CD4-positive, alpha-beta T cell (primary cell): ENCODE measurements at regions not wholly inside any gene's neighbourhood (a gene's known extent, or its start where the extent isn't known, plus 50 kb on each side); places are given as distances from the start of the nearest gene placed in this dataset.

Source experiments
- ATAC-seq: fragments of 200-7000 bp; cut with Tn5 transposase; one replicate; pipeline ENCODE4 v1.10.0; 2022; ENCODE audit warnings: mild to moderate bottlenecking; ENCODE audit not compliant: poor library complexity
- CTCF ChIA-PET: fragments of 350-600 bp; sonication (Branson Sonifier 250); formaldehyde crosslinking; loops from one replicate; lab custom pipeline; 2021; ENCODE audit warnings: antibody characterized with exemption, inconsistent platforms; lab: Charles Lee
- POLR2A ChIA-PET: fragments of 350-600 bp; sonication (Branson Sonifier 250); formaldehyde crosslinking; loops from one replicate; lab custom pipeline; 2021; ENCODE audit warnings: antibody characterized with exemption, inconsistent platforms; lab: Charles Lee
- DNase-seq, 14 experiments: peaks; one replicate each; pipeline ENCODE4 v3.0.0-alpha.2; 2013 to 2020; ENCODE audit warnings: mixed read lengths in 2 of 14
- H3K27ac ChIP-seq, 2 donors: one replicate each; pipeline versions ENCODE4 v1.5.1 to v1.7.0; 2013; ENCODE audit warnings: low read length in 2 of 2, low read depth in 1 of 2, mild to moderate bottlenecking in 1 of 2
- H3K27me3 ChIP-seq, 2 experiments: 1 replicate in 1 of 2; 2 replicates in 1 of 2; pipeline versions ENCODE4 v1.6.1 to v1.7.0; 2013; ENCODE audit warnings: low read length in 2 of 2, control low read depth in 1 of 2, mild to moderate bottlenecking in 1 of 2, moderate library complexity in 1 of 2; ENCODE audit not compliant: insufficient read depth in 2 of 2, control insufficient read depth in 1 of 2
- H3K36me3 ChIP-seq: one replicate; pipeline ENCODE4 v1.6.1; 2013; ENCODE audit warnings: low read length, control low read depth; ENCODE audit not compliant: insufficient read depth
- H3K4me1 ChIP-seq: one replicate; pipeline ENCODE4 v1.6.1; 2013; ENCODE audit warnings: low read length, control low read depth; ENCODE audit not compliant: insufficient read depth
- H3K4me3 ChIP-seq: one replicate; pipeline ENCODE4 v1.5.1; 2013; ENCODE audit warnings: mild to moderate bottlenecking, low read length, moderate library complexity
- H3K9me3 ChIP-seq, 2 experiments: 1 replicate in 1 of 2; 2 replicates in 1 of 2; pipeline versions ENCODE4 v1.6.1 to v1.7.0; 2013; ENCODE audit warnings: low read length in 2 of 2, mild to moderate bottlenecking in 2 of 2, control low read depth in 1 of 2, moderate library complexity in 1 of 2; ENCODE audit not compliant: control insufficient read depth in 1 of 2, insufficient read depth in 1 of 2
- H3K27ac Mint-ChIP-seq: one replicate; pipeline ENCODE4 v1.8.0; 2020; ENCODE audit warnings: mixed read lengths
- H3K27me3 Mint-ChIP-seq: one replicate; pipeline ENCODE4 v1.8.0; 2021; ENCODE audit warnings: mixed read lengths
- H3K36me3 Mint-ChIP-seq: one replicate; pipeline ENCODE4 v1.8.0; 2021; ENCODE audit warnings: low read depth, mixed read lengths
- H3K4me1 Mint-ChIP-seq: one replicate; pipeline ENCODE4 v1.8.0; 2021; ENCODE audit warnings: low read depth, mixed read lengths
- H3K4me3 Mint-ChIP-seq: one replicate; pipeline ENCODE4 v1.8.0; 2020; ENCODE audit warnings: mild to moderate bottlenecking, mixed read lengths
- H3K9me3 Mint-ChIP-seq: one replicate; pipeline ENCODE4 v1.8.0; 2020; ENCODE audit warnings: mixed read lengths
- CTCF ChIP-seq: fragments of 200-600 bp; IDR thresholded peaks from one replicate; pipeline ENCODE4 v1.8.0; 2022; ENCODE audit warnings: antibody characterized with exemption, mild to moderate bottlenecking
- intact Hi-C, 2 experiments: fragments of 100-400 bp; cut with DNase I in 1 of 2; cut with micrococcal nuclease in 1 of 2; formaldehyde crosslinking; loops; one replicate each; pipeline versions ENCODE4 v1.15.1 to v1.9.0; 2023 to 2025; cut with DNase I, micrococcal nuclease

GRCh38 chr4:89640620-89641366 lies 196.2 kb downstream of the SNCA start:
- ATAC-seq, result no peak
- DNase-seq, result peak in 2 of 14 experiments; percentile 7
- H3K4me3 ChIP-seq, result no peak overlapping the region
- intact Hi-C loops, result no loop called here
- Mint-ChIP-seq H3K4me3 (no peak overlapping the region), H3K9me3 (no peaks in the 10 kb centered on the region), H3K27ac (no peak overlapping the region), H3K27me3 (peaks cover 17% of the 10 kb centered on the region), H3K4me1 (no peaks in the 10 kb centered on the region), H3K36me3 (no peaks in the 10 kb centered on the region)
- ChIA-PET POLR2A (interaction anchor here (0.8 kb wide), 1 partner anchor 23 kb away, joined by 4 read pairs; no protein-coding TSS in a partner anchor), CTCF (no interaction called here)
- H3K36me3 ChIP-seq, result no peaks in the 10 kb centered on the region
- H3K27ac ChIP-seq, result no peak overlapping the region
- no peaks in the 10 kb centered on the region for H3K4me1 ChIP-seq
- TF ChIP-seq CTCF, result no peak
- H3K27me3 ChIP-seq, result peaks cover 0 to 4% of the 10 kb centered on the region in 2 experiments
- no peaks in the 10 kb centered on the region for H3K9me3 ChIP-seq

GRCh38 chr4:89639395-89639794 lies 197.6 kb downstream of the SNCA start:
- H3K27me3 Mint-ChIP-seq, result peaks cover 17% of the 10 kb centered on the region
- CTCF ChIA-PET, result no interaction called here
- H3K4me1 Mint-ChIP-seq, result no peaks in the 10 kb centered on the region
- intact Hi-C loops, result no loop called here
- H3K9me3 ChIP-seq, result no peaks in the 10 kb centered on the region
- ATAC-seq (no peak), DNase-seq (no peak)
- no peak overlapping the region for H3K27ac ChIP-seq
- POLR2A ChIA-PET, result no interaction called here
- no peaks in the 10 kb centered on the region for H3K9me3 Mint-ChIP-seq
- no peak overlapping the region for H3K4me3 Mint-ChIP-seq
- H3K27me3 ChIP-seq, result peaks cover 0 to 4% of the 10 kb centered on the region in 2 experiments
- H3K27ac Mint-ChIP-seq, result no peak overlapping the region
- H3K36me3 ChIP-seq, result no peaks in the 10 kb centered on the region
- TF ChIP-seq CTCF, result no peak
- no peaks in the 10 kb centered on the region for H3K36me3 Mint-ChIP-seq
- H3K4me1 ChIP-seq, result no peaks in the 10 kb centered on the region
- no peak overlapping the region for H3K4me3 ChIP-seq

- no peak overlapping the region for H3K4me3 Mint-ChIP-seq
- ChIA-PET CTCF (no interaction called here), POLR2A (no interaction called here)
- H3K36me3 Mint-ChIP-seq, result no peaks in the 10 kb centered on the region
- H3K4me3 ChIP-seq, result no peak overlapping the region
- no peaks in the 10 kb centered on the region for H3K9me3 Mint-ChIP-seq
- TF ChIP-seq CTCF, result no peak
- H3K27ac ChIP-seq, result no peak overlapping the region
- peaks cover 11% of the 10 kb centered on the region for H3K27me3 Mint-ChIP-seq
- no peak overlapping the region for H3K27ac Mint-ChIP-seq
- no peak for ATAC-seq
- H3K4me1 Mint-ChIP-seq, result no peaks in the 10 kb centered on the region
- intact Hi-C loops, result no loop called here
- no peaks in the 10 kb centered on the region for H3K4me1 ChIP-seq
- DNase-seq, result no peak
- H3K27me3 ChIP-seq, result no peaks in the 10 kb centered on the region
- H3K36me3 ChIP-seq, result no peaks in the 10 kb centered on the region
- H3K9me3 ChIP-seq, result no peaks in the 10 kb centered on the region
These were observed 211.2 kb downstream of the SNCA start for GRCh38 chr4:89625599-89626293.
